Transverse colon (tissue), 4 donors: ENCODE measurements at regions not wholly inside any gene's neighbourhood (a gene's known extent, or its start where the extent isn't known, plus 50 kb on each side); places are given as distances from the start of the nearest gene placed in this dataset.

Experiments used
- POLR2A ChIP-seq: fragments of 450-650 bp; IDR thresholded peaks from one replicate; pipeline ENCODE4 v1.6.1; 2016; ENCODE audit warnings: antibody characterized with exemption, mild to moderate bottlenecking, moderate library complexity
- POLR2AphosphoS5 ChIP-seq, 3 donors: sonication (generic); formaldehyde crosslinking; IDR thresholded peaks; one replicate each; pipeline ENCODE4 v1.6.1; 2016; ENCODE audit warnings: antibody characterized with exemption in 3 of 3
- TF ChIP-seq, protein P1 (sequence below), 5 experiments: fragments of 200-600 bp in 3 of 5; fragments of 450-650 bp in 2 of 5; sonication (generic) in 3 of 5; IDR thresholded peaks; 1 replicate in 2 of 5; 2 replicates in 3 of 5; pipeline ENCODE4 v1.5.1; 2016 to 2017; ENCODE audit warnings: antibody characterized with exemption in 5 of 5, inconsistent platforms in 3 of 5, mild to moderate bottlenecking in 2 of 5, moderate library complexity in 1 of 5

DNA sequence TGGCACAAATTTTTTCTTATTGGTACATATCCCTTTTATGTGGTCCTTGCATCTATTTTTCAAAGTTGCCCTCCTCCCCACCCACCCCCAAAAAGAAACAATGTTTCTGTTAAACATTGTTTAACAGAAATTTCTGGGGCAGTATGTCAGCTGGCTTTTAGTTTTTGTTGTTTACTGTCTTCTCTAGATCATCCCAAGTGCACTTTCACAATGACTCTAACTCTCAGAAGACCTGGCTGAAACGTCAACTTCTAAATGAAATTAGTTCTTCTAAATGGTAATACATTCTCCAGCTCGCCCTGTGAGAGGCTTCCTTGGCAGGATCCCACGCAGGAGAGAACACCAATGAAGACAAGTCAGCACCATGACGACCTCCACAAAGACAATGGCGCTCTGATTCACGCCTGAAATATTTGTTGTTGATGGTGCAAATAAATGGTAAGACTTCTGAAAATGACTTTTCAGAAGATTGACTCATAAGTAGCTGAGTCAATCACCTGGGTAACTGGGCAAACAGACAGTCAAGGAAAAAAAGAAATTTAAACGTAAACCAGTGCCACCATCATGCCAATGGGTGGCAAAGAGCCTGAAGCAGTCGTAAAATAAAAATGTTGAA is 293.7 kb downstream of the FZD1 start:
- TF ChIP-seq POLR2A = no peak
- TF ChIP-seq, protein P1, sequence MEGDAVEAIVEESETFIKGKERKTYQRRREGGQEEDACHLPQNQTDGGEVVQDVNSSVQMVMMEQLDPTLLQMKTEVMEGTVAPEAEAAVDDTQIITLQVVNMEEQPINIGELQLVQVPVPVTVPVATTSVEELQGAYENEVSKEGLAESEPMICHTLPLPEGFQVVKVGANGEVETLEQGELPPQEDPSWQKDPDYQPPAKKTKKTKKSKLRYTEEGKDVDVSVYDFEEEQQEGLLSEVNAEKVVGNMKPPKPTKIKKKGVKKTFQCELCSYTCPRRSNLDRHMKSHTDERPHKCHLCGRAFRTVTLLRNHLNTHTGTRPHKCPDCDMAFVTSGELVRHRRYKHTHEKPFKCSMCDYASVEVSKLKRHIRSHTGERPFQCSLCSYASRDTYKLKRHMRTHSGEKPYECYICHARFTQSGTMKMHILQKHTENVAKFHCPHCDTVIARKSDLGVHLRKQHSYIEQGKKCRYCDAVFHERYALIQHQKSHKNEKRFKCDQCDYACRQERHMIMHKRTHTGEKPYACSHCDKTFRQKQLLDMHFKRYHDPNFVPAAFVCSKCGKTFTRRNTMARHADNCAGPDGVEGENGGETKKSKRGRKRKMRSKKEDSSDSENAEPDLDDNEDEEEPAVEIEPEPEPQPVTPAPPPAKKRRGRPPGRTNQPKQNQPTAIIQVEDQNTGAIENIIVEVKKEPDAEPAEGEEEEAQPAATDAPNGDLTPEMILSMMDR (IDR thresholded peaks at IDR 0.05) = no peak
- TF ChIP-seq POLR2AphosphoS5 (IDR thresholded peaks at IDR 0.05) = no peak
